K562 (cell line): ENCODE measurements at regions not wholly inside any gene's neighbourhood (a gene's known extent, or its start where the extent isn't known, plus 50 kb on each side); places are given as distances from the start of the nearest gene placed in this dataset.
A peak's percentile ranks its signal among the peaks of the same experiment; 100 is the strongest.

ENCODE experiments used
- AFF4 ChIP-seq: sonication (generic); formaldehyde crosslinking; IDR thresholded peaks from 2 replicates; pipeline ENCODE4 v1.8.0; 2023; ENCODE audit warnings: mild to moderate bottlenecking, missing genetic modification reagents
- FOXJ2 ChIP-seq: fragments of 200-800 bp; sonication (Bioruptor generic); IDR thresholded peaks from 2 replicates; pipeline ENCODE4 v1.6.1; 2016; ENCODE audit warnings: missing genetic modification characterization, missing compliant biosample characterization
- MLLT1 ChIP-seq, 2 experiments: fragments of 450-650 bp; IDR thresholded peaks; 2 replicates each; pipeline ENCODE4 v1.6.1; 2016
- MYC ChIP-seq, 2 experiments: fragments of 250-450 bp in 1 of 2; sonication (Bioruptor Pico) in 1 of 2; IDR thresholded peaks; 2 replicates each; pipeline versions ENCODE4 v1.5.1 to v1.6.1; 2012 to 2021; ENCODE audit warnings: low read depth in 2 of 2, borderline replicate concordance in 1 of 2, improper control_type of control experiment in 1 of 2, low read length in 1 of 2, mild to moderate bottlenecking in 1 of 2, moderate library complexity in 1 of 2
- PRDM10 ChIP-seq: fragments of 450-650 bp; IDR thresholded peaks from 2 replicates; pipeline ENCODE4 v1.6.1; 2018; ENCODE audit not compliant: partially characterized antibody
- STAT6 ChIP-seq: sonication (generic); formaldehyde crosslinking; IDR thresholded peaks from 2 replicates; pipeline ENCODE4 v1.8.1; 2023; ENCODE audit warnings: mild to moderate bottlenecking, missing genetic modification reagents
- VEZF1 ChIP-seq: fragments of 200-800 bp; sonication (Bioruptor generic); IDR thresholded peaks from 2 replicates; pipeline ENCODE4 v1.6.1; 2017; ENCODE audit warnings: missing genetic modification characterization, missing compliant biosample characterization
- ZBTB7A ChIP-seq: IDR thresholded peaks from 2 replicates; pipeline ENCODE4 v1.6.1; 2011; ENCODE audit warnings: low read depth, mild to moderate bottlenecking, low read length, moderate library complexity, borderline replicate concordance; ENCODE audit not compliant: control insufficient read depth
- ZC3H11A ChIP-seq: IDR thresholded peaks from 2 replicates; pipeline ENCODE4 v1.6.1; 2012; ENCODE audit warnings: low read depth, low read length, improper control_type of control experiment
- ZNF778 ChIP-seq: fragments of 450-650 bp; formaldehyde crosslinking; IDR thresholded peaks from 2 replicates; pipeline ENCODE4 v1.4.0; 2020; ENCODE audit warnings: mild to moderate bottlenecking, moderate library complexity

GRCh38 chr11:10920205-10920604 is 62.4 kb upstream of the ZBED5 start (continued):
- TF ChIP-seq ZBTB7A = no peak
- 0 out of 2 replicates have a peak, but pooled peaks have one; percentile 29 for TF ChIP-seq VEZF1
- no peak for TF ChIP-seq ZNF778
- no peak for TF ChIP-seq AFF4 (CRISPR knock-in tag)
- TF ChIP-seq FOXJ2 (tag) = no peak
- peak; percentile 30 for TF ChIP-seq PRDM10
- no peak for TF ChIP-seq ZC3H11A
- no peak for TF ChIP-seq STAT6 (CRISPR knock-in tag)
- TF ChIP-seq MLLT1 (IDR thresholded peaks at IDR 0.05) = peak in 1 of 2 experiments; percentile 86; a peak in 2 of 4 replicates
- no peak for TF ChIP-seq MYC (IDR thresholded peaks at IDR 0.05; ENCODE audit: low read depth, low read length)
- no peak for TF ChIP-seq MYC (CRISPR knock-in tag; IDR thresholded peaks at IDR 0.05; ENCODE audit: borderline replicate concordance, low read depth)
